RWPE1 (cell line): ENCODE measurements at regions not wholly inside any gene's neighbourhood (a gene's known extent, or its start where the extent isn't known, plus 50 kb on each side); places are given as distances from the start of the nearest gene placed in this dataset.

ENCODE experiments used
- CTCF ChIA-PET: fragments of 350-600 bp; sonication (Branson Sonifier 250); formaldehyde crosslinking; extraction: SDS; loops from one replicate; lab custom pipeline; 2021; lab: Yijun Ruan, JAX
- POLR2A ChIA-PET: fragments of 400-600 bp; formaldehyde crosslinking; extraction: SDS; loops from one replicate; lab custom pipeline; 2020; ENCODE audit warnings: antibody characterized with exemption; ENCODE audit not compliant: low non-redundant PET; lab: Yijun Ruan, JAX
- DNase-seq: peaks from one replicate; pipeline ENCODE4 v3.0.0; 2012; ENCODE audit warnings: low spot score
- H3K27ac ChIP-seq: fragments of 450-650 bp; 2 replicates; pipeline ENCODE4 v1.5.1; 2017
- CTCF ChIP-seq: fragments of 450-650 bp; conservative IDR thresholded peaks from 2 replicates; pipeline ENCODE4 v1.5.1; 2017; ENCODE audit warnings: low read depth, mild to moderate bottlenecking

- CTCF ChIA-PET, result interaction anchor here (0.6 kb wide), 1 partner anchor 953 kb away, joined by 3 read pairs; no protein-coding TSS in a partner anchor
- POLR2A ChIA-PET, result no interaction called here
- TF ChIP-seq CTCF, result no peak
- H3K27ac ChIP-seq, result no peak overlapping the region
- DNase-seq, result no peak
Observed at GRCh38 chr4:140211161-140211560, 57.2 kb upstream of the MAML3 start.

GRCh38 chr4:140208921-140209320 lies 54.9 kb upstream of the MAML3 start:
- ChIA-PET POLR2A (no interaction called here), CTCF (no interaction called here)
- H3K27ac ChIP-seq, result no peak overlapping the region
- DNase-seq, result no peak
- no peak for TF ChIP-seq CTCF
